UCSD-AML1 (cell line): ENCODE measurements at regions not wholly inside any gene's neighbourhood (a gene's known extent, or its start where the extent isn't known, plus 50 kb on each side); places are given as distances from the start of the nearest gene placed in this dataset.

Source experiments
- DNase-seq: peaks from one replicate; lab custom pipeline; 2025; ENCODE audit not compliant: unreplicated experiment; lab: John Stamatoyannopoulos, UW

DNA sequence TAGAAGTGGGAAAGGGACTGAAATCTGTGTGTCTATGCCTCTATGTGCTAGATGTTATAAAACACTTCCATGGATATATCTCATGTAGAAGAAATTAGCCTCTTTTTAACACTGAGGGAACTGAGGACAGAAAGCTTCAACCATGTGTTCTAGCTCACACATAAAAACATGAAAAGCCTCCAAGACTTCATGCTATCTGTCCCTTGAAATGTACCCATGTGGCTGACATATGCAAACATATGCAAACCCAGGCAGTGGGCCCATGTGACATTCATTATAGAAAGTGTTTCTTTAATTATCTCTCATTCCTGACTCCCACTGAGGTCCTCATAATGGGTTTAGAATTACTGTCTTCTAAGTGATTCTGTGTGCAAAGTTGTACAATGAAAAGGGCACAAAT is 134.7 kb upstream of the MAF start:
- no peak for DNase-seq

- no peak for DNase-seq
Measured at GRCh38 chr16:79734721-79735120, 134.2 kb upstream of the MAF start.

DNA sequence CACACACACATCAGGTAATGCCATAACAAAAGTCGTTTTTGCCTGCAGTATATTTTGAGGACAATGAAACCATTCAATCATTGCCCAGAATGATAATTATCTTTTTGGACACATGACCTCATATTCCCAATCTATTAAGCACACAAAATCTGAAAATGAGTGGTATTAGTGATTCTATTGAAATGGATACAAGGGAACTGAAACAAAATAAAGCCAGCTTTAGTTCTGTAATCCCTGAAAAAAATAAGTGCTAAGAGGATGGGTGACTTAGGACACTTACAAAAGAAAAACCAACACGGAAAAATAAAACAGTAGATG is 128.3 kb upstream of the MAF start:
- DNase-seq: no peak

DNA sequence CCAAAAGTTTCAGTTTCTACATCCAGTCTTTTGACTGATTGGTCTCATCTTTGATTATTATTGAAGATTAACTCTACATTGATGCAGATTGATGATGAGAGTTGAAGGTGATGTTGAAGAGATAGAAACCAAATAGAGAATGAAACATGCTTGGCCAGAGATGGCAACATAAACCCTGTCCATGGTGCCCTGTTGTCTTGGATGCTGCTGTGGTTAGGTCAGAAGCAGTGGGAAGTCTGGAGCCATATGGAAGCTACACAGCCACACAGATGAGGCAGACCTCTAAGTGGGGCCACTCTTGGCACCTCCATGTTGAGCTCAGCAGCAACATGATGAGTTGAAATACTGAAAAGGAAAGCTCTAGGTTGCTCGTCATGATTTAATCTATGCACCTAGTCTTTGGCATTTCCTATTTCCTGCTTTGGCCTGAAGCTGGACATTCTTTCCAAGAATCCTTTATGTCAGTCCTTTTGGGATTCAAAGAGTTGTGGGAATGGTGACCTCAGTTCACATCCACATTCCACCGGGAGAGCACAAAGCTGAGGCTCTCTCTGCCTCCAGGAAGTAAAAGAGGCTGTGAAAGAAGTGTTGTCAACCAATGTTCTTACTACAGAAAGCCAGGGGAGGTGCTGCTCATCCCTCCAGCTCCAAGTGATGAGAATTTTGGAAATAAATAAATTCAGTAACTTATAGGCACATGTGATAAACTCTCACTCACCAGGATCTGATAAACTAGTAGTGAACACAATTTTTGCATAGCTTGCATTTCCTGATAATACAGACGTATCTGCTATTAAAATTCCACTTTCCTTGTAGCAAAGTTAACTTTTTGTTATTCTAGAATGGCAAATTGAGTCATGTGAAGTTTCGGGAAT is 127.7 kb upstream of the MAF start:
- no peak for DNase-seq

DNA sequence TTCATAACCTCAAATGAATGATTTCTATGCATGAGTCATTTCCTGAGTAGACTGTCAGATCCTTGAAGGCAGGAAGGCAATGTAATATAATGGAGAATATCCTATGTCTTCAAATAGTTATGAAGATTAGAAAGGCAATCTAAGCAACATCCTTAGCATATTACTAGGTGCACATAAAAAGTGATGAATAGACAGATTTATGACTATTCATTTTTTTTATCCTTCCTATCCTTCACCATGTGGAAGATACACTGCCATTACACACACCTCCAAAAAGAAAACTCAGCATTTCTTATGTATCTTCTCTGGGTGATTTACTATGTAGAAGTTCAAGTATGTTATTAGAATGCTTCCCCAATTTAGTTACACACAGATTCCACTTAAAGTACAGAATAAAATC is 126.4 kb upstream of the MAF start:
- DNase-seq: no peak

DNA sequence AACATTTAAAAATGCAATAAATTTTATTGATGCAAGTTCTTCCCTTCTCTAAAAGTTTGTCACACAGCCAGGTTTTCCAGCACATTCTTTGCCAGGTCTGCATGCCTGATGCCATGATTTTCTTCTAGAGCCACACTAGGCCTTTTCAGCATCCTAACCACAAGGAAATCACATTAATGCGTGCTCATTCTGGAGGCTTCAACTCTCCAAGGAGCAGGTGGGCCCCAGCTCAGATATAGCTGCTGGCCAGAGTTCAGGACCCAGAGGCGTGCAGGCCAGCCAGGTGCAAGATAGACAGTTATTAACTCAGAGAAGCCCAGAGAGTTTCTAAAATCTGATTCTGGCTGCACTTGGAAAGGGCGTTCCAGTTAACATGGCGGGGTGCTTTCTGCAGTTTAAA is 124.5 kb upstream of the MAF start:
- DNase-seq: no peak

GRCh38 chr16:79723583-79724168 is 123.1 kb upstream of the MAF start:
- DNase-seq: no peak

- DNase-seq: no peak
Measured at GRCh38 chr16:79721270-79721669, 120.7 kb upstream of the MAF start.

DNA sequence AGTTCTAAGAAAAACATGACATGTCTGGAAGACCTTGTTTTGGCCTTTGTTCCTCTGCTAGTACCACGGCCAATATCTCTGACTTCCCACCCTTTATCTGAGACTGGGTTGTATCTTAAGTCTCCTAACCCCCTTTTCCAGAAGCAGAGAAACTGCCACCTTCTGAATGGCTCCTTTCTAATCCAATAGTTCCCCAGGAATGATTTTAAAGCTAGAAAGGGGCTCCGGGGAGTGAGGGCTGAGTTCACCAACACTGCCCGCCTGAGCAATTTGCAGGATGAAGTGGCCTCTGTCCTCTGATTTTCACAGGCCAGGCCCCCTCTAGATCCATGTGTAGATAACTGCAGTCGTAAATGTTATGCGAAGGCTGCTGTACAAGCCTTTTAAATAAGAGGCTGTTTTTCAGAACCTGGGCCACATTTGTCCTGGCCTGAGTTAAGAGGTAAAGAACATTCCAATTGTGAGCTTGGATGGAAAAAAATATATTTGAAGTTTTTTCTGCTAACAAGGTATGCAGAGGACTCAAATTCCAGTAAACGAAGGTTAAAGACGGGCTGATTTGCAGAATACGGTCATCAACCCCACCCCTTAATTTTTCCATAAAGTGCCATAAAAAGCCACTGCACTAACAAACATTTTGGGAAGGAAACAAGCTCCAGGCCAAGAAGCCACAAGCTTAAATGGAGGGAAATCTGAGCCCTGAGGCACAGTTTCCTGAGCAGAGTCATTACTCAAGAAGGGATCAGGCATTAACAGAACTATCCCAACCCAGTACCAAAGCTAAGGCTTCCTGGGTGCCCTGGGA is 117.0 kb upstream of the MAF start:
- DNase-seq: no peak

DNA sequence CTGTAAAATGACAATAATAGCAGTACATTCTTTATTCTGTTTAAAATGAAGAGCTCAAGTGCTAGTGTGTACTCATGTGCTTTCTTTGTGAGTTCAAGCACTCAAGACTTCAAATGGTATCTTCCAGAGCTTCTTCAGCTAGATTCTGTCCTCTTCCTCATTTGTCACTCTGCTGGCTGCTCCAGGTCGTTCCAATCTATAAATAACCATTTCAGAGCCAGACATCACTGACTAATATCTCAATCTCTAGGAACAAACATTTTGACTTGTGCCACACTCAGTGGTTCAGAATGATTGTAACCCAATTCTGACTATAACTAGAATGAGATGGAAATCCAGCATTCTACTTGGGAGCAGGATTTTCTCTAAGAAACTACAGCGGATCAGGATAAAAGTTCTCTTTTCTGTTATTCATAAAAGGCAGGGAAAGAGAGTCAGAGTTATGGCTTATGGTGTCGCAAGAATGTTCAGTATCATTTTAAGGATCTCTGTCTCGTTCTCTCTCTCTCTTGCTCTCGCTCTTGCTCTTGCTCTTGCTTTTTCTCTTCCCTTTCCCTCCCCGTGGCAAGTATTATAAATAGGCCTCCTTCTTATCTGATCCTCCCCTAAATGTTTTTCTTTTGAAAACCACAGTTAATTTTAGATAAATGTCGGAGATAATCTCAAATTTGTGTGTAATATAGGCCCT is 116.3 kb upstream of the MAF start:
- no peak for DNase-seq

GRCh38 chr16:79715061-79715460 is 114.5 kb upstream of the MAF start:
- no peak for DNase-seq

DNA sequence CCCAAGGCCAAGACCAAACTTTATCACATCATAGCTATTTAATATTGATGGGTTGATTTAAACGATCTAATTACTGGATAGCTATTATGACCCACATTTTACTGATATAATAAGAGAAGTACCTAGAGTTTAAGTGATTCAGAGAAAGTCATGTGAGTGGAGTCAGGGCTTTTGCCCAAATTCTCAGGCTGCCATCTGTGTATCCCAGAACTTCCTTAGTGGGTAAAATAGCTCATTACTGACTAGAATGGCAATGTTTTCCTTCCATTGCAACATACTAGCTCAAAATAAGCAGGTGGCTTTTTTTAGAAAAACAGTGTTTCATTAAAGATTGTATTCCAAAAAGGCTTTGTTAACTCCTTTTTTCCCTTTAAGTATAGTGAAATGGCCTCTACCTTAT is 113.9 kb upstream of the MAF start:
- DNase-seq: no peak

DNA sequence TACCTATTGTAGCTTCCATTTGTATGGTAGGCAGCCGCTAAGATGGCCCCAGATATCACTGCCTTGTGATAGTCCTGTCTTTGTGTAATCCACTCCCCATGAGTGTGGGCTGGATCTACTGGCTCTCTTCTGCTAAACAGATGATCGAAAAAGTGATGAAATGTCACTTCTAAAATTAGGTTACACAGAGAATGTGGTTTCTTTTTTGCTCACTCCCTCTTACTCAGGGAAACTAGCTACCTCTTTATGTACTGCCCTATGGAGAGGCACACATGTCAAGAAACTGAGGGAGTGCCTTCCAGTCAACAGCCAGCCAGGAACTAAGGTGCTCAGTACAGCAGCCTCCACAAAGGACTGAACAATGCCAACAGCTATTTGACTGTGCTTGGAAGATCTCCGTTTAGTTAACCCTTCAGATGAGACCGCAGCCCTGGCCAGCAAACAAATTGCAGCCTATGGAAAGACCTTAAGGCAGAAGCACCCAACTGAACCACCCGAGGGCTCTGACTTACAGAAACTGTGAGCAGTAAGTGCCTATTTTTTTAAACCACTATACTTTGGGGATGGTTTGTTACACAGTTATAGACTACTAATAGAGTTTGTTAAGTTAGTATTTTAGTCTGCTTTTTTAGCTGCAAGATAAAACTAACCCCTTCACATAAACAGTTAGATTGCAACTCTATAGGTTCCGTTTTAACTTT is 113.2 kb upstream of the MAF start:
- DNase-seq: no peak

- DNase-seq: no peak
Measured at GRCh38 chr16:79712276-79712675, 111.7 kb upstream of the MAF start.

GRCh38 chr16:79707876-79708275 is 107.3 kb upstream of the MAF start:
- no peak for DNase-seq

GRCh38 chr16:79703066-79703465 is 102.5 kb upstream of the MAF start:
- no peak for DNase-seq

DNA sequence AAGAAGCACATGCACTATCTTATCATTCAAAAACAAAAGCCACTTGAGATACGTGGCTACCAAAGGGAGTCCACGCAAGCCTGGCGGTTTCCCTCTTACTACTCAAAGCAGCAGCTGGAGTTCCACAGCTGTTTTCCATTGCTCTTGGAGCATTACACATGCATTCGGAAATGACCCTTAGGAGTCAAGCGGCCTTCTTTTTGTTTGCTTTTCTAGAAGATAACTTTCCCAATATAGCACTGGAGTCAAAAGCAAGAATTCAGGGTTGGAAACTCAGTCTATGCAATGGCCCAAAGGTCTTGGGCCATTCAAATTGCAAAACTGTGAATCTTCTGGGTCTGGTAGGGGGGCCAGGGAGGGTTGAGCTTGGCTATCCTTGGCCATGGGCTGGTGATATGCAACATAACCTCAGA is 97.8 kb upstream of the MAF start:
- DNase-seq: no peak

DNA sequence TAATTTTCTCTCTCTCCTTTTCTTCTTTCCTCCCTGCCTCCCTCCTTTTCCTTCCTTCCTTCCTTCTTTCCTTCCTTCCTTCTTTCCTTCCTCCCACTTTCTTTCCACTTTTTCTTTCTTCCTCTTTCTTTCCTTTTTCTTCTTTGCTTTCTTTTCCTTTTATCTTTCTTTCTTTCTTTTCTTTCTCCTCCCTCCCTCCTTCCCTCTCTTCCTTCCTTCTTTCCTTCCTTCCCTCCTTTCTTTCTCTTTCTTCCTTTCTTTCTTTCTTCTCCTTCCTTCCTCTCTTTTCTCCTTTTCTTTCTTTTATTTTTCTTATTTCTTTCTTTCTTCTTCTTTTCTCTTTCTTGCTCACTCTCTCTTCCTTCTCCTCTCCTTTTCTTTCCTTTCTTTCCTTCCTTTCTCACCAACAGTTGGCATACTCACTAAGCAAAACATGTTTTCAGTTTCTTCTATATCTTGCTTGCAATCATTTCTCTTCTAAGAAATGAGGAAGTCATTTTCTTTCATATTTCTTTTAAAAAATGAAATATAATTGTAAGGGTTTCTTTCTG is 97.1 kb upstream of the MAF start:
- DNase-seq: no peak

DNA sequence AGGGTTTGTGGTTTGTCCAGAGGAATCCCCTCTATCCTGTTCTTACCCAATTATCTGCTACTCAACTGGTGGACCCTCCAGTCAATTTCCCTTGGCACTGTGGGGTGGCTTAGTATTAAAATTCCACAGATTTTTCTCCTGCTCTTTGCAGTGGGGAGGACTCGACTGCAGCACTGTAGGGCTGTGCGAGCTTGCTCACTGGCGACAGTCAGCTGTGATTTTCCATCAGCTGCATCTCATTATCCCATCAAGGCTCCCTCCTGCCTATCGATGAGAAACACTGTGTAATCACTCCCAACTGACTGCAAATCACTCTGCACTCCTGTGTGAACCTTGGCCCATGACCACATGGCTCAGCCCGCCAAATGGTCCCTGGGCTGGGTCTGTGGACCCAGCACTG is 90.5 kb upstream of the MAF start:
- no peak for DNase-seq

- DNase-seq: no peak
Measured at GRCh38 chr16:79690159-79690558, 89.6 kb upstream of the MAF start.
